Hepatocyte (in vitro differentiated cells): ENCODE measurements at regions not wholly inside any gene's neighbourhood (a gene's known extent, or its start where the extent isn't known, plus 50 kb on each side); places are given as distances from the start of the nearest gene placed in this dataset.

ENCODE experiments used
- DNase-seq: peaks from one replicate; pipeline ENCODE4 v3.0.0-alpha.2; 2016; ENCODE audit warnings: low spot score
- H2AFZ ChIP-seq: fragments of 200-600 bp; sonication (generic); 2 replicates; pipeline ENCODE4 v1.6.0; 2016; ENCODE audit warnings: antibody characterized with exemption, mild to moderate bottlenecking
- H3K27ac ChIP-seq: fragments of 200-600 bp; sonication (generic); 2 replicates; pipeline ENCODE4 v1.5.1; 2016; ENCODE audit warnings: mild to moderate bottlenecking
- H3K27me3 ChIP-seq: fragments of 200-600 bp; sonication (generic); 2 replicates; pipeline ENCODE4 v1.6.1; 2016
- H3K36me3 ChIP-seq: fragments of 200-600 bp; sonication (generic); replicated peaks from 2 replicates; pipeline ENCODE4 v1.5.1; 2016; ENCODE audit warnings: low read depth; ENCODE audit not compliant: insufficient read depth
- H3K4me1 ChIP-seq: fragments of 200-600 bp; sonication (generic); 2 replicates; pipeline ENCODE4 v1.5.1; 2016; ENCODE audit warnings: mild to moderate bottlenecking, moderate library complexity; ENCODE audit not compliant: insufficient read depth
- H3K4me2 ChIP-seq: fragments of 200-600 bp; sonication (generic); 2 replicates; pipeline ENCODE4 v1.6.0; 2016
- H3K4me3 ChIP-seq: fragments of 200-600 bp; sonication (generic); 2 replicates; pipeline ENCODE4 v1.5.1; 2016; ENCODE audit warnings: mild to moderate bottlenecking
- H3K79me2 ChIP-seq: fragments of 200-600 bp; sonication (generic); 2 replicates; pipeline ENCODE4 v1.6.0; 2017; ENCODE audit warnings: mild to moderate bottlenecking
- H3K9me2 ChIP-seq: fragments of 200-600 bp; sonication (generic); replicated peaks from 2 replicates; pipeline ENCODE4 v1.6.0; 2017; ENCODE audit warnings: mild to moderate bottlenecking; ENCODE audit not compliant: insufficient read depth
- H3K9me3 ChIP-seq: fragments of 200-600 bp; sonication (generic); 2 replicates; pipeline ENCODE4 v1.5.1; 2016; ENCODE audit warnings: low read depth, mild to moderate bottlenecking
- H4K20me1 ChIP-seq: fragments of 200-600 bp; sonication (generic); 2 replicates; pipeline ENCODE4 v1.6.0; 2016; ENCODE audit warnings: mild to moderate bottlenecking; ENCODE audit not compliant: insufficient read depth, poor library complexity, severe bottlenecking
- CTCF ChIP-seq: fragments of 200-600 bp; sonication (generic); IDR thresholded peaks from 2 replicates; pipeline ENCODE4 v1.5.1; 2016; ENCODE audit warnings: antibody characterized with exemption, mild to moderate bottlenecking; ENCODE audit not compliant: poor library complexity
- EZH2 ChIP-seq: fragments of 200-600 bp; sonication (generic); IDR thresholded peaks from 2 replicates; pipeline ENCODE4 v1.6.1; 2016; ENCODE audit warnings: antibody characterized with exemption, mild to moderate bottlenecking, borderline replicate concordance
- EZH2phosphoT487 ChIP-seq: fragments of 200-600 bp; sonication (generic); IDR thresholded peaks from one replicate; pipeline ENCODE4 v1.6.1; 2018; ENCODE audit warnings: antibody characterized with exemption, mild to moderate bottlenecking, low read depth, moderate library complexity; ENCODE audit not compliant: unreplicated experiment, severe bottlenecking
- WGBS: methylation state at CpG from one replicate; pipeline ENCODE4 v1.1.6; 2016; ENCODE audit warnings: low lambda C conversion rate; ENCODE audit errors: missing lambda C conversion rate; 5-methylcytosine and 5-hydroxymethylcytosine counted together

GRCh38 chr20:11499101-11499634, 418.5 kb upstream of the BTBD3 start:
- no peak overlapping the region for H2AFZ ChIP-seq
- H3K4me2 ChIP-seq: no peak overlapping the region
- TF ChIP-seq CTCF (no peak), EZH2phosphoT487 (no peak), EZH2 (no peak)
- no peaks in the 10 kb centered on the region for H3K36me3 ChIP-seq
- no peaks in the 10 kb centered on the region for H3K9me3 ChIP-seq
- H4K20me1 ChIP-seq: no peaks in the 10 kb centered on the region
- no peak for DNase-seq
- H3K79me2 ChIP-seq: no peaks in the 10 kb centered on the region
- no peaks in the 10 kb centered on the region for H3K27me3 ChIP-seq
- no peak overlapping the region for H3K4me3 ChIP-seq
- no peaks in the 10 kb centered on the region for H3K9me2 ChIP-seq
- no peaks in the 10 kb centered on the region for H3K4me1 ChIP-seq
- WGBS: 40% methylated on average over 6 of the region's 6 CpGs
- no peak overlapping the region for H3K27ac ChIP-seq

GRCh38 chr20:11502061-11502460, 415.6 kb upstream of the BTBD3 start:
- no peaks in the 10 kb centered on the region for H3K9me3 ChIP-seq
- DNase-seq: no peak
- no peaks in the 10 kb centered on the region for H3K4me1 ChIP-seq
- H3K79me2 ChIP-seq: no peaks in the 10 kb centered on the region
- no peak for TF ChIP-seq EZH2phosphoT487
- TF ChIP-seq CTCF: no peak
- TF ChIP-seq EZH2: no peak
- no peak overlapping the region for H3K27ac ChIP-seq
- no peak overlapping the region for H2AFZ ChIP-seq
- 100% methylated on average over 1 of the region's 1 CpG for WGBS
- H4K20me1 ChIP-seq: no peaks in the 10 kb centered on the region
- no peaks in the 10 kb centered on the region for H3K9me2 ChIP-seq
- no peak overlapping the region for H3K4me3 ChIP-seq
- no peaks in the 10 kb centered on the region for H3K36me3 ChIP-seq
- H3K4me2 ChIP-seq: no peak overlapping the region
- H3K27me3 ChIP-seq: no peaks in the 10 kb centered on the region

- H3K9me2 ChIP-seq: no peaks in the 10 kb centered on the region
- no peaks in the 10 kb centered on the region for H3K79me2 ChIP-seq
- no peaks in the 10 kb centered on the region for H3K36me3 ChIP-seq
- H3K4me1 ChIP-seq: no peaks in the 10 kb centered on the region
- DNase-seq: no peak
- TF ChIP-seq EZH2 (no peak), CTCF (no peak), EZH2phosphoT487 (no peak)
- no peak overlapping the region for H2AFZ ChIP-seq
- no peaks in the 10 kb centered on the region for H4K20me1 ChIP-seq
- no peak overlapping the region for H3K4me3 ChIP-seq
- no peak overlapping the region for H3K27ac ChIP-seq
- H3K27me3 ChIP-seq: no peaks in the 10 kb centered on the region
- H3K4me2 ChIP-seq: no peak overlapping the region
- no peaks in the 10 kb centered on the region for H3K9me3 ChIP-seq
Measured at GRCh38 chr20:11502671-11503070, 415.0 kb upstream of the BTBD3 start.

- H4K20me1 ChIP-seq: no peaks in the 10 kb centered on the region
- no peak overlapping the region for H3K27ac ChIP-seq
Measured at GRCh38 chr20:11509776-11510175, 407.9 kb upstream of the BTBD3 start.

More at GRCh38 chr20:11509776-11510175, 407.9 kb upstream of the BTBD3 start:
- H3K4me2 ChIP-seq: no peak overlapping the region
- H3K9me2 ChIP-seq: no peaks in the 10 kb centered on the region
- DNase-seq: no peak
- no peak overlapping the region for H3K4me3 ChIP-seq
- no peak overlapping the region for H2AFZ ChIP-seq
- H3K9me3 ChIP-seq: no peaks in the 10 kb centered on the region
- H3K36me3 ChIP-seq: no peaks in the 10 kb centered on the region
- H3K27me3 ChIP-seq: no peaks in the 10 kb centered on the region
- no peaks in the 10 kb centered on the region for H3K4me1 ChIP-seq
- TF ChIP-seq EZH2: no peak
- no peak for TF ChIP-seq CTCF
- no peak for TF ChIP-seq EZH2phosphoT487
- no peaks in the 10 kb centered on the region for H3K79me2 ChIP-seq
